GM12891 (cell line): ENCODE measurements at regions not wholly inside any gene's neighbourhood (a gene's known extent, or its start where the extent isn't known, plus 50 kb on each side); places are given as distances from the start of the nearest gene placed in this dataset.

Source experiments
- DNase-seq: peaks from one replicate; pipeline ENCODE4 v3.0.0; 2011; ENCODE audit warnings: low spot score; ENCODE audit not compliant: insufficient read length
- FAIRE-seq: peaks from 2 replicates; lab custom pipeline; 2011; peaks lifted over from hg19 to GRCh38; lab: Jason Lieb, UNC
- PAX5 ChIP-seq: IDR thresholded peaks from 2 replicates; pipeline ENCODE4 v1.6.1; 2011; ENCODE audit warnings: low read length, moderate library complexity, mild to moderate bottlenecking; ENCODE audit not compliant: insufficient read depth, severe bottlenecking
- POLR2A ChIP-seq: IDR thresholded peaks from 2 replicates; pipeline ENCODE4 v1.6.1; 2011; ENCODE audit warnings: low read depth, low read length, control low read depth
- POLR2AphosphoS5 ChIP-seq: IDR thresholded peaks from 2 replicates; pipeline ENCODE4 v1.6.1; 2011; ENCODE audit warnings: low read depth, low read length, control low read depth
- POU2F2 ChIP-seq: IDR thresholded peaks from 2 replicates; pipeline ENCODE4 v1.6.1; 2011; ENCODE audit warnings: low read depth, mild to moderate bottlenecking, control low read depth, low read length, moderate library complexity
- SPI1 ChIP-seq: IDR thresholded peaks from 2 replicates; pipeline ENCODE4 v1.6.1; 2011; ENCODE audit warnings: low read depth, low read length, control low read depth
- TAF1 ChIP-seq: IDR thresholded peaks from 2 replicates; pipeline ENCODE4 v1.6.1; 2011; ENCODE audit warnings: low read depth, low read length, control low read depth

DNA sequence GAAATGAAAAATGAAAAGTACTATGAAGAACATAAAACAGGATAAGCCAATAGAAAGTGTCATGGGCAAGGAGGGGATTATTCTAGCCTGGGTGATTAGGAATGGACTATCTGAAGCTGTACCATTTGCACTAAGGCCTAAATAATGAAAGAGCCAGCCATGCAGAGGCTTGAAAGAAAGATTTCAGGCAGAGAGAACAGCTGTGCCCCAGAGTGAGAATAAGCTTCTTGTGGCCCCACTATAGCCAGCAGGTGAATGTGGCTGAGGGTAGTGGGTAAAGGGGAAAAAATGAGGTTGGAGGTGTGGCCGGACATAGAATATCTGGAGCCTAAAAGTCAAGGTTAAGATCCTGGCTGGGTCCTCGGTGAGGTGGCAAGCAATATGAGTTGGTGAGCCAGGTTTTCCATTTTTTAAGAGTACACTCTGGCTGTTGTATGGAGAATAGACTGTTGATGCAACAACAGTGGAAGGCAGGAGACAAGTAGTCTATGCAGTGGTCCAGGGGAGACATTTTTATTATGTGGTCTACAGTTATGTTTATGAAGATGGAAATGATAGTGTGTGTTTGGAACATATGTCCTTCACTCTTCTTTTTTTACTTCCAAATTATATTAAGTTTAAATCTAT lies 135.2 kb upstream of the SETBP1 start:
- TF ChIP-seq POLR2A = no peak
- no peak for TF ChIP-seq POU2F2
- TF ChIP-seq SPI1 = no peak
- no peak for TF ChIP-seq POLR2AphosphoS5
- TF ChIP-seq TAF1 = no peak
- no peak for TF ChIP-seq PAX5
- DNase-seq (no peak), FAIRE-seq (no peak)

- FAIRE-seq = no peak
- no peak for DNase-seq
- TF ChIP-seq POLR2AphosphoS5 = no peak
- TF ChIP-seq POLR2A = no peak
- TF ChIP-seq TAF1 = no peak
- no peak for TF ChIP-seq SPI1
- no peak for TF ChIP-seq POU2F2
- no peak for TF ChIP-seq PAX5
These were observed 133.7 kb upstream of the SETBP1 start for GRCh38 chr18:44546954-44547353.

GRCh38 chr18:44548291-44549221 lies 132.1 kb upstream of the SETBP1 start:
- DNase-seq = no peak
- FAIRE-seq = no peak
- TF ChIP-seq PAX5 (no peak), POU2F2 (no peak), TAF1 (no peak), POLR2AphosphoS5 (no peak), POLR2A (no peak), SPI1 (no peak)

DNA sequence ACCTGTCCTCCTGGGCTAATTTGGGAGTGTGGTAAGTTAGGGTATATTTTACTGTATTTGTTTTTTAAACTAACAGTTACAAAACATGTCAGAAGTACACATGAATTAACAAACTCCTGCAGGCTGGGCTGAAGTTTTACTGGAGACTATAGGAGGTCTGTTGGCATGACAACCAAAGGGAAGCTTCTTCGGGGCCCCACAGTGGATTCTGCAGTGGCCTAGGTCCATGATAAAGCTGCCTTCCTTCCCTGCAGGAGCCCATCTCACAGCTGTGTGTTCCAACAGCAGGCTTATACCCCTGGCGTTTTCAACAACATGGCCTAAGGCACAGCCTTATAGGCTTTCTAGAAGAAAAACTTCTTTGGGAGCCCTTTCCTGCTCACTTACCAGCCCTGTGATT lies 128.0 kb upstream of the SETBP1 start:
- FAIRE-seq (no peak), DNase-seq (no peak)
- TF ChIP-seq POLR2AphosphoS5 (no peak), SPI1 (no peak), TAF1 (no peak), PAX5 (no peak), POLR2A (no peak), POU2F2 (no peak)

GRCh38 chr18:44556296-44556695 lies 124.4 kb upstream of the SETBP1 start:
- FAIRE-seq (peak; percentile 51), DNase-seq (no peak)
- TF ChIP-seq PAX5 = no peak
- TF ChIP-seq POU2F2 = no peak
- no peak for TF ChIP-seq POLR2A
- TF ChIP-seq SPI1 = peak; percentile 21; the same call in 1 of the 2 replicates
- TF ChIP-seq POLR2AphosphoS5 = no peak
- TF ChIP-seq TAF1 = no peak

DNA sequence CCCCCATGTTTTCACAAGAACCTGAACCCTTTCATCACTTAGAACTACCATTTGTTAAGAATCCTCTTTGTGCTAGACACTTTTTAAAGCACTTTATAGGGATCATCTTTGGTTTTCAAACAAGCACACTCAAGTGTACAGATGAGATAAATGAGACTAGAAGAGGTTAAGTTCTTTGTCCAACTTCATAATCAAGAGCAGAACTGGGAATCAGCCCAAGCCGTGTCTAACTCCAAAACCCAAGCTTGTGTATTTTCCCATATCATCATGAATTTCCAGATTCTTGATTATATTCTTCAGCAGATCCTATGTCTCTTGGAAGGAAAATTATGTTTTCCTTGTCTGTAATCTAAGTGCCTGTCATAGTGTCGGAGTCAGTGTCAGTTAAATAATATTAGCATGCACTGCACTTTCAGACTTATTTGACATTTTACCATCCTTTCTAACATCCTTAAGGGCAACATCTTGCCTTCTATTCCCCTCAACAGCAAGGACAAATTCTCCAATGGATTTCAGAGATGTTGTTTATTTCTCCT lies 123.0 kb upstream of the SETBP1 start:
- no peak for TF ChIP-seq POLR2AphosphoS5
- no peak for TF ChIP-seq POLR2A
- TF ChIP-seq POU2F2 = no peak
- no peak for TF ChIP-seq SPI1
- TF ChIP-seq PAX5 = no peak
- TF ChIP-seq TAF1 = no peak
- no peak for DNase-seq
- FAIRE-seq = no peak

DNA sequence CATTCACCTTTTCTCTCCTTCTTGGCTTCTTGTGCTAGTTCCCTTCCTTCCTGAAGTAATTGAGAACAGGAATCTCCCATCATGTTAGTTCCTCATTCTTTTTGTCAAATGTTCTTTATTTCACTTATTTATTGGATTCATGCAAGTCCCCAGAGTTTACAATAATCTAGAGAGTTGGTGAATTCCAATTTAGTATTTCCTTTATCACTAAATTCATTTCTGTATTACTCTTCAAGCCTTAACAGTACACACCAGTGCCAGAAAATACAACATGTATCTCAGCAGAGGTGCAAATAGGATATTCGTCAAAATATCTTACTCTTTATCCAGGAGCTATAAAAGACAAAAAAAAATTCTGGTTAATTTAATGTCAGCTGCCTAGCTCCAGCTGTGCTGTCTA lies 121.9 kb upstream of the SETBP1 start:
- TF ChIP-seq TAF1 (no peak), POU2F2 (no peak), POLR2AphosphoS5 (no peak), PAX5 (no peak), POLR2A (no peak), SPI1 (no peak)
- DNase-seq = no peak
- no peak for FAIRE-seq

DNA sequence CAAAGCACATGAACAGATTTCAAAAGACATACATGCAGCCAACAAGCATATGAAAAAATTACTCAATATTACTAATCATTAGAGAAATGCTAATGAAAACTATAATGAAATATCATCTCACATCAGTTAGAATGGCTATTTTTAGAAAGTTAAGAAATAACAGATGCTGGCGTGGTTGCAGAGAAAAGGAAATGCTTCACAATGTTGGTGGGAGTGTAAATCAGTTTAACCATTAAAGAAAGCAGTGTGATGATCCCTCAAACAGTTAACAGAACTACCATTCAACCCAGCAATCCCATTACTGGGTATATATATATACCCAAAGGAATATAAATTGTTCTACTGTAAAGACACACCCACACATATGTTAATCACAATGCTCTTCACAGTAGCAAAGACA lies 117.7 kb upstream of the SETBP1 start:
- FAIRE-seq (no peak), DNase-seq (no peak)
- no peak for TF ChIP-seq POU2F2
- TF ChIP-seq TAF1 = no peak
- no peak for TF ChIP-seq PAX5
- no peak for TF ChIP-seq SPI1
- TF ChIP-seq POLR2AphosphoS5 = no peak
- TF ChIP-seq POLR2A = no peak

DNA sequence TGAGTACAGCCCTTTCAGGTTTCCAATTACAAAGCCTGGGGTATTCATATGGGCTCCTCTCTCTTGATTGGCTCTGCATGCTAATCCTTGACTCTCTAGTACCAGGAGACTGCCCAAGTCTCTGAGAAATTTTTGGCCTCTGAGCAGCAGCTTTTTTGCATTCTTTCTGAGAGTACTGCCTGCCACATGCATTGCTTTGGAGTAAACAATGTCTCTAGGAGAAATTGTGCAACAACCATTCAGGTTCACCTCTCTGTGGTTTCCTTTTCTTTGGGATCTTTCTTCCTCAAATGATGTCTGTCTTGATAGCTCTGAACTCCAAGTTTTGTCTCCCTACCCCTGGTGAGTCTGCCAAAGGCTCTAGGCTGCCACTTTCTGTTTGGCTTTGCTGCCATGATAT lies 115.8 kb upstream of the SETBP1 start:
- DNase-seq = no peak
- no peak for FAIRE-seq
- TF ChIP-seq TAF1 (no peak), POLR2AphosphoS5 (no peak), POLR2A (no peak), PAX5 (no peak), SPI1 (no peak), POU2F2 (no peak)
